WERI-Rb-1 (cell line): ENCODE measurements at regions not wholly inside any gene's neighbourhood (a gene's known extent, or its start where the extent isn't known, plus 50 kb on each side); places are given as distances from the start of the nearest gene placed in this dataset.
"Not testable (repeated sequence)": the region's sequence is repeated elsewhere in the genome, so short reads cannot be mapped to it uniquely, and the experiment has no call there.

Source experiments
- DNase-seq: peaks from one replicate; pipeline ENCODE4 v3.0.0-alpha.2; 2020
- H3K27ac ChIP-seq: fragments of 250-450 bp; sonication (Bioruptor Pico); 2 replicates; pipeline ENCODE4 v1.5.1; 2020; ENCODE audit warnings: mild to moderate bottlenecking, moderate library complexity
- H3K27me3 ChIP-seq: fragments of 250-450 bp; sonication (Bioruptor Pico); 2 replicates; pipeline ENCODE4 v1.5.1; 2021; ENCODE audit warnings: mild to moderate bottlenecking, low read depth, moderate library complexity; ENCODE audit not compliant: insufficient read depth, severe bottlenecking
- H3K36me3 ChIP-seq: fragments of 250-450 bp; sonication (Bioruptor Pico); 2 replicates; pipeline ENCODE4 v1.5.1; 2020; ENCODE audit warnings: mild to moderate bottlenecking, moderate library complexity
- H3K4me3 ChIP-seq: 2 replicates; pipeline ENCODE4 v1.5.1; 2011; ENCODE audit warnings: low read depth, mild to moderate bottlenecking, control low read depth, low read length
- H3K9me3 ChIP-seq: fragments of 250-450 bp; sonication (Bioruptor Pico); 2 replicates; pipeline ENCODE4 v1.5.1; 2021; ENCODE audit warnings: mild to moderate bottlenecking, moderate library complexity; ENCODE audit not compliant: severe bottlenecking
- TF ChIP-seq, protein P1 (sequence below): IDR thresholded peaks from 2 replicates; pipeline ENCODE4 v1.5.1; 2011; ENCODE audit warnings: low read depth, mild to moderate bottlenecking, control low read depth, inconsistent platforms, low read length

DNA sequence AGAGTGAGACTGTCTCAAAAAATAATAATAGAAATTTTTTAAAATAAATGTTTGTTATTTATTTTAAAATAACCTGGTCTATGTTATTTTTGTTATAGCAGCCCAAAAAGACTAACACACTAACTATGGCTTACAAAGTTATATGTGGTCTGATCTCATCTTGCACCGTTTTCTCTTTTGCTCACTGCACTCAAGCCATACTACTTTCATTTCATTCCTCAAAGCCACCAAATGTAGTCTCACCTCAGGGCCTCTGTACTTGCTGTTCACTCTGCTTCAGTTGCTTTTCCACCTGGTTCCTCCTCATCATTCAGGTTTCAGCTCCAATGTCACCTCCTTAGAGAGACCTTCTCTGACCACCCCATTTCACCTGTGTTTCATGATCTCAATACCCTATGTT lies 55.2 kb upstream of the MDM1 start:
- Histone ChIP-seq H3K27ac (no peak overlapping the region), H3K9me3 (no peaks in the 10 kb centered on the region), H3K36me3 (no peaks in the 10 kb centered on the region), H3K27me3 (no peaks in the 10 kb centered on the region), H3K4me3 (no peak overlapping the region)
- TF ChIP-seq, protein P1, sequence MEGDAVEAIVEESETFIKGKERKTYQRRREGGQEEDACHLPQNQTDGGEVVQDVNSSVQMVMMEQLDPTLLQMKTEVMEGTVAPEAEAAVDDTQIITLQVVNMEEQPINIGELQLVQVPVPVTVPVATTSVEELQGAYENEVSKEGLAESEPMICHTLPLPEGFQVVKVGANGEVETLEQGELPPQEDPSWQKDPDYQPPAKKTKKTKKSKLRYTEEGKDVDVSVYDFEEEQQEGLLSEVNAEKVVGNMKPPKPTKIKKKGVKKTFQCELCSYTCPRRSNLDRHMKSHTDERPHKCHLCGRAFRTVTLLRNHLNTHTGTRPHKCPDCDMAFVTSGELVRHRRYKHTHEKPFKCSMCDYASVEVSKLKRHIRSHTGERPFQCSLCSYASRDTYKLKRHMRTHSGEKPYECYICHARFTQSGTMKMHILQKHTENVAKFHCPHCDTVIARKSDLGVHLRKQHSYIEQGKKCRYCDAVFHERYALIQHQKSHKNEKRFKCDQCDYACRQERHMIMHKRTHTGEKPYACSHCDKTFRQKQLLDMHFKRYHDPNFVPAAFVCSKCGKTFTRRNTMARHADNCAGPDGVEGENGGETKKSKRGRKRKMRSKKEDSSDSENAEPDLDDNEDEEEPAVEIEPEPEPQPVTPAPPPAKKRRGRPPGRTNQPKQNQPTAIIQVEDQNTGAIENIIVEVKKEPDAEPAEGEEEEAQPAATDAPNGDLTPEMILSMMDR, result no peak
- DNase-seq, result no peak

DNA sequence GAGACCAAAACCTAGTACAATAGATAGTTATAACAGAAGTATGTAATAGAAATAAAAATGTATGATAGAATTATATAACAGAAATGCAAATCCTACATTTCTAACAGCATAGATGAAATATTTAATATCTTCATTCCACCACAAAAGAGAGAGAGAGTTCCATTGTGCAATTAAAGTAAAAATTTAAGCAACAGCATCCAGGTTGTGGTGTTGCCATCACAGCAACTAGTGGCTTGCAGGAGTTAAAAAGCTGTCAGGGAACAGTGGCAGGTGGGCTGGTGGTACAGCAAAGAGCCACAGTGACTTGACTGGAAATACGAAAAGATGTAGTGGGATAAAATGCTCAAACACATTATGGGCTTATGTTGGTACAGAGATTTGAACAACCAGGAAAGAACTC lies 57.1 kb upstream of the MDM1 start:
- Histone ChIP-seq H3K27ac (no peak overlapping the region), H3K27me3 (no peaks in the 10 kb centered on the region), H3K9me3 (no peaks in the 10 kb centered on the region), H3K4me3 (no peak overlapping the region), H3K36me3 (no peaks in the 10 kb centered on the region)
- TF ChIP-seq, protein P1, result no peak
- DNase-seq, result no peak

DNA sequence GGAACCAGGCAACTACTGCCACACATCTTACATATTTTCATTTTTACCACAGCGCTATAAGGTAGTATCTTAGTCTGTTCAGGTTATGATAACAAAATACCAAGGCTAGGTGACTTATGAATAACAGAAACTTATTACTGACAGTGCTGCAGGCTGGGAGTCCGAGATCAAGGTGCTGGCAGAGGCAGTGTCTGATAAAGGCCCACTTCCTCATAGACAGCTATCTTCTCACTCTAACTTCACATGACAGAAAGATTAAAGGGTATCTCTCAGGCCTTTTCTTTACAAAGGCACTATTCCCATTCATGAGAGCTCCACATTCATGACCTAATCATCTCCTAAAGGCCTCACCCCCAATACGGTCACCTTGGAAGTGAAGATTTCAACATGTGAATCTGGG lies 59.8 kb upstream of the MDM1 start:
- no peaks in the 10 kb centered on the region for H3K27me3 ChIP-seq
- TF ChIP-seq, protein P1, result no peak
- no peaks in the 10 kb centered on the region for H3K9me3 ChIP-seq
- no peak overlapping the region for H3K4me3 ChIP-seq
- DNase-seq, result no peak
- no peak overlapping the region for H3K27ac ChIP-seq
- no peaks in the 10 kb centered on the region for H3K36me3 ChIP-seq

DNA sequence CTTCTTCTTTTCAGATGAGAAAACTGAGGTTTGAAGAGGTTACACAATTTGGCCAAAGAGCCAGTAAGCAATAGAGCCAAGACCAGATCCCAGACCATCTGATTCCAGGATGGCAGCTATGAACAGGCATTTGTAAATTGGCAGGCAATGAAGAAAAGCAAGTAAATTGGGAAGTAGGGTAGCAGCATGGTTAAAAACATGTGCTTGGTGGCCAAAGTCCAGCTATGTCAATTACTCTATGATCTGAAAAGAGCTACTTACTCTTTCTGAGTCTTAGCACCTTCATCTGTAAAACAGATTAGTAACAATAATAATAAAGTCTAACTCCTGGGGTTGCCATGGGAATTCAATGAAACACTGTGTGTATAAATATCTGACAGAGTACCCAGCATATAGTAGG lies 60.2 kb upstream of the MDM1 start:
- Histone ChIP-seq H3K27ac (no peak overlapping the region), H3K4me3 (no peak overlapping the region), H3K9me3 (no peaks in the 10 kb centered on the region), H3K27me3 (no peaks in the 10 kb centered on the region), H3K36me3 (no peaks in the 10 kb centered on the region)
- no peak for DNase-seq
- TF ChIP-seq, protein P1, result no peak

DNA sequence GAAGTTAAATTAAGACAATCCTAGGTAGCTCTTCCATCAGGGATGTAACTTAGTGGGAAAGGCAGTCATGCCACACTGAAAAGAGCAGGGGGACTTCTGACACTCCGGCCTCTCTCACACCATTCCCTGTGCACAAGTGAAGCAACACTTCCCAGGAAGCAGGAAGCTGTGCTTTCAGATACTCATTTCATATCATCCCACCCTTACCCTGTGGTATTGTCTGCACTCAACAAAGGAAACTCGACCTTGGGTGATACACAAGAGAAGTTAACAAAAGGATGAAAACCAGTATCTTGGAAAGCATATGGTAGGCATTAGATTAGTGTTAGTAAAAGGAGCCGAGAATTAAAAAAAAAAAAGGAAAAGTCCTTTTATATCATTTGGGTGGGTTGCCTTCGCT lies 61.3 kb upstream of the MDM1 start:
- DNase-seq, result no peak
- TF ChIP-seq, protein P1, result no peak

DNA sequence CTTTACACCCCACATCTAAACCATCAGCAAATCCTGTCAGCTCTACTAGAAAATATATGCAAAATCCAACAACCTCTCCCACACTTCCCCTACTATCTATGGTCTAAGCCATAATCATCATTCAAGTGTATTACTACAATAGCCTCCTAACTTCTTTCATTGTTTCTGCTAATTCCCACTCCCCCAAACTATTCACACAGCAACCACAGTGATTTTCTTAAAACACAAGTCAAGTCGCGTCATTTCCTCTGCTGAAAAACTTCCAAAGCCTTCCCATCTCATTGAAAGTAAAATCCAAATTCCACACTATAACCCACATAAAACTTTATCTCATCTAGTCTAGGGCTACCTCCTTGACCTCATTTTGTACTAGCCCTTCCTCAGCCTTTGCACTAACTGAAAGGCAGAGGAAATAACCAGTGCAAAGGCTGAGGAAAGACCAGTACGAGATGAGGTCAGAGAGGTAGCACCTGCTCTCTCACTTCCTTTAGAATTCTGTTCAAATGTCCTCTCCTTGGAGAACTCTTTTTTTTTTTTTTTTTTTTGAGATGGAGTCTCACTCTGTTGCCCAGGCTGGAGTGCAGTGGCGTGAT lies 65.5 kb upstream of the MDM1 start:
- TF ChIP-seq, protein P1, result no peak
- Histone ChIP-seq H3K27ac (no peak overlapping the region), H3K4me3 (no peak overlapping the region), H3K27me3 (no peaks in the 10 kb centered on the region), H3K36me3 (no peaks in the 10 kb centered on the region), H3K9me3 (no peaks in the 10 kb centered on the region)
- no peak for DNase-seq

More for the DNA sequence above, 61.3 kb upstream of the MDM1 start:
- Histone ChIP-seq H3K4me3 (no peak overlapping the region), H3K27ac (no peak overlapping the region), H3K9me3 (no peaks in the 10 kb centered on the region), H3K27me3 (no peaks in the 10 kb centered on the region), H3K36me3 (no peaks in the 10 kb centered on the region)

DNA sequence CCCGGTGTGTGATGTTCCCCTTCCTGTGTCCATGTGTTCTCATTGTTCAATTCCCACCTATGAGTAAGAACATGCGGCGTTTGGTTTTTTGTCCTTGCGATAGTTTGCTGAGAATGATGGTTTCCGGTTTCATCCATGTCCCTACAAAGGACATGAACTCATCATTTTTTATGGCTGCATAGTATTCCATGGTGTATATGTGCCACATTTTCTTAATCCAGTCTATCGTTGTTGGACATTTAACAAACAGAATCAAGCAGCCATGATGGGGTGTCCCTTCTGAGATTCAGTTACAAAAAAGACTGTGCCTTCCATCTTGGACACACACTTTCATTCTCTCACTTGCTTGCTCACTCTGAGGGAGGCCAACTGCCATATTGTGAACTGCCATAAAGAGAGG lies 66.5 kb upstream of the MDM1 start:
- H3K4me3 ChIP-seq, H3K27me3 ChIP-seq, H3K27ac ChIP-seq, H3K36me3 ChIP-seq, DNase-seq, H3K9me3 ChIP-seq: not testable (repeated sequence)
